H9 (cell line): ENCODE measurements at regions not wholly inside any gene's neighbourhood (a gene's known extent, or its start where the extent isn't known, plus 50 kb on each side); places are given as distances from the start of the nearest gene placed in this dataset.

Experiments
- DNase-seq: peaks from one replicate; pipeline ENCODE4 v3.0.0-alpha.2; 2017
- H2AFZ ChIP-seq: one replicate; pipeline ENCODE4 v1.6.1; 2013; ENCODE audit warnings: mild to moderate bottlenecking, low read length, control low read depth, moderate library complexity
- H2AK5ac ChIP-seq: 2 replicates; pipeline ENCODE4 v1.6.1; 2013; ENCODE audit warnings: low read length, control low read depth, mixed read lengths; ENCODE audit not compliant: insufficient read length
- H2BK120ac ChIP-seq: one replicate; pipeline ENCODE4 v1.6.1; 2013; ENCODE audit warnings: low read depth, mild to moderate bottlenecking, low read length, control low read depth, inconsistent platforms; ENCODE audit not compliant: poor library complexity, severe bottlenecking
- H2BK12ac ChIP-seq: 2 replicates; pipeline ENCODE4 v1.6.1; 2013; ENCODE audit warnings: low read length, control low read depth, mixed read lengths, low read depth; ENCODE audit not compliant: insufficient read length
- H2BK15ac ChIP-seq: 2 replicates; pipeline ENCODE4 v1.6.1; 2013; ENCODE audit warnings: low read depth, low read length, control low read depth
- H2BK20ac ChIP-seq: one replicate; pipeline ENCODE4 v1.6.1; 2013; ENCODE audit warnings: low read depth, mild to moderate bottlenecking, low read length, control low read depth, inconsistent platforms; ENCODE audit not compliant: poor library complexity, severe bottlenecking
- H2BK5ac ChIP-seq: 2 replicates; pipeline ENCODE4 v1.6.1; 2013; ENCODE audit warnings: low read length, control low read depth, mixed read lengths; ENCODE audit not compliant: insufficient read length
- H3K14ac ChIP-seq: 2 replicates; pipeline ENCODE4 v1.6.1; 2013; ENCODE audit warnings: low read length, control low read depth; ENCODE audit not compliant: insufficient read depth
- H3K18ac ChIP-seq: 2 replicates; pipeline ENCODE4 v1.6.1; 2013; ENCODE audit warnings: low read depth, mild to moderate bottlenecking, mixed read lengths, low read length, control low read depth; ENCODE audit not compliant: insufficient read length
- H3K23ac ChIP-seq: 2 replicates; pipeline ENCODE4 v1.6.1; 2013; ENCODE audit warnings: low read length, control low read depth, mixed read lengths, low read depth; ENCODE audit not compliant: insufficient read length
- H3K23me2 ChIP-seq: 2 replicates; pipeline ENCODE4 v1.6.1; 2013; ENCODE audit warnings: low read depth, mild to moderate bottlenecking, mixed read lengths, low read length, control low read depth; ENCODE audit not compliant: insufficient read length, poor library complexity, severe bottlenecking
- H3K27ac ChIP-seq: 2 replicates; pipeline ENCODE4 v1.5.1; 2013; ENCODE audit warnings: low read length, control low read depth, mixed read lengths, low read depth; ENCODE audit not compliant: insufficient read length
- H3K27me3 ChIP-seq: 2 replicates; pipeline ENCODE4 v1.6.1; 2013; ENCODE audit warnings: low read length, control low read depth, inconsistent platforms; ENCODE audit not compliant: insufficient read depth
- H3K4ac ChIP-seq: 2 replicates; pipeline ENCODE4 v1.6.1; 2013; ENCODE audit warnings: low read depth, mild to moderate bottlenecking, control low read depth, inconsistent platforms, low read length, moderate library complexity
- H3K4me1 ChIP-seq: 2 replicates; pipeline ENCODE4 v1.6.1; 2013; ENCODE audit warnings: low read length, control low read depth, inconsistent platforms; ENCODE audit not compliant: insufficient read depth
- H3K4me2 ChIP-seq: 2 replicates; pipeline ENCODE4 v1.6.1; 2013; ENCODE audit warnings: low read length, control low read depth, mixed read lengths; ENCODE audit not compliant: insufficient read length, insufficient read depth
- H3K56ac ChIP-seq: 2 replicates; pipeline ENCODE4 v1.6.1; 2013; ENCODE audit warnings: low read depth, mild to moderate bottlenecking, mixed read lengths, low read length, control low read depth; ENCODE audit not compliant: insufficient read length
- H3K79me1 ChIP-seq: 2 replicates; pipeline ENCODE4 v1.6.1; 2013; ENCODE audit warnings: low read depth, mild to moderate bottlenecking, moderate library complexity, low read length, control low read depth, inconsistent platforms; ENCODE audit not compliant: insufficient read depth, poor library complexity, severe bottlenecking
- H3K79me2 ChIP-seq: 2 replicates; pipeline ENCODE4 v1.6.1; 2013; ENCODE audit warnings: low read length, control low read depth, inconsistent platforms; ENCODE audit not compliant: insufficient read depth
- H3K9ac ChIP-seq: 2 replicates; pipeline ENCODE4 v1.6.1; 2013; ENCODE audit warnings: low read length, control low read depth, mixed read lengths; ENCODE audit not compliant: insufficient read length; ENCODE audit errors: extremely low read depth
- H3K9me3 ChIP-seq: one replicate; pipeline ENCODE4 v1.6.1; 2013; ENCODE audit warnings: low read depth, low read length, inconsistent platforms; ENCODE audit not compliant: control insufficient read depth
- H3T11ph ChIP-seq: one replicate; pipeline ENCODE4 v1.6.1; 2013; ENCODE audit warnings: mild to moderate bottlenecking, low read length, control low read depth, inconsistent platforms
- H4K20me1 ChIP-seq: one replicate; pipeline ENCODE4 v1.6.1; 2013; ENCODE audit not compliant: control insufficient read depth, insufficient read length, insufficient read depth
- H4K5ac ChIP-seq: 2 replicates; pipeline ENCODE4 v1.6.1; 2013; ENCODE audit warnings: low read depth, mild to moderate bottlenecking, mixed read lengths, low read length, control low read depth; ENCODE audit not compliant: insufficient read length
- H4K8ac ChIP-seq: replicated peaks from 2 replicates; pipeline ENCODE4 v1.6.1; 2013; ENCODE audit warnings: low read length, control low read depth, mixed read lengths, low read depth; ENCODE audit not compliant: insufficient read length
- H4K91ac ChIP-seq: 2 replicates; pipeline ENCODE4 v1.6.1; 2013; ENCODE audit warnings: low read depth, mild to moderate bottlenecking, moderate library complexity, mixed read lengths, low read length, control low read depth; ENCODE audit not compliant: insufficient read length
- H3K27ac Mint-ChIP-seq, 3 experiments: 2 replicates in 2 of 3; 3 replicates in 1 of 3; pipeline ENCODE4 v1.8.0; 2020 to 2021; ENCODE audit warnings: mixed read lengths in 3 of 3, mild to moderate bottlenecking in 1 of 3, moderate library complexity in 1 of 3
- H3K27me3 Mint-ChIP-seq: 2 replicates; pipeline ENCODE4 v1.8.0; 2021; ENCODE audit warnings: low read depth, mild to moderate bottlenecking, moderate library complexity, mixed read lengths
- H3K36me3 Mint-ChIP-seq, 3 experiments: 2 replicates in 2 of 3; 3 replicates in 1 of 3; pipeline ENCODE4 v1.8.0; 2020 to 2021; ENCODE audit warnings: low read depth in 3 of 3, mixed read lengths in 3 of 3; ENCODE audit not compliant: insufficient read depth in 1 of 3
- H3K4me1 Mint-ChIP-seq, 2 experiments: 2 replicates each; pipeline ENCODE4 v1.8.0; 2020; ENCODE audit warnings: mixed read lengths in 2 of 2
- H3K4me3 Mint-ChIP-seq, 2 experiments: 2 replicates in 1 of 2; 3 replicates in 1 of 2; pipeline ENCODE4 v1.8.0; 2020 to 2021; ENCODE audit warnings: mild to moderate bottlenecking in 2 of 2, mixed read lengths in 2 of 2, moderate library complexity in 1 of 2
- H3K9me3 Mint-ChIP-seq, 2 experiments: 2 replicates in 1 of 2; 3 replicates in 1 of 2; pipeline ENCODE4 v1.8.0; 2020; ENCODE audit warnings: mild to moderate bottlenecking in 2 of 2, mixed read lengths in 2 of 2, moderate library complexity in 1 of 2
- CTCF ChIP-seq: fragments of 200-600 bp; sonication (generic); conservative IDR thresholded peaks from 3 replicates; pipeline ENCODE4 v1.8.0; 2021; ENCODE audit warnings: antibody characterized with exemption, mild to moderate bottlenecking
- WGBS: extraction: QIAGEN DNeasy Blood & Tissue Kit; methylation state at CpG from one replicate; pipeline ENCODE4 v1.1.7; 2013; ENCODE audit warnings: missing lambda C conversion rate, low lambda C conversion rate, mixed read lengths; ENCODE audit not compliant: insufficient read length; ENCODE audit errors: extremely low coverage; 5-methylcytosine and 5-hydroxymethylcytosine counted together

GRCh38 chr14:101183376-101184103, 280.0 kb upstream of the RTL1 start:
- H3K14ac ChIP-seq, result no peak overlapping the region
- DNase-seq, result peak; percentile 85
- no peaks in the 10 kb centered on the region; the same call in 1 of the 2 replicates for H3K27me3 Mint-ChIP-seq
- H3K9me3 ChIP-seq, result no peaks in the 10 kb centered on the region
- no peaks in the 10 kb centered on the region for H3K4me1 ChIP-seq
- H4K5ac ChIP-seq, result no peak overlapping the region
- no peak overlapping the region for H2BK12ac ChIP-seq
- H2AFZ ChIP-seq, result no peak overlapping the region
- H2BK5ac ChIP-seq, result no peak overlapping the region
- no peak overlapping the region for H3K4ac ChIP-seq
- no peaks in the 10 kb centered on the region for H3K79me2 ChIP-seq
- H3K79me1 ChIP-seq, result no peaks in the 10 kb centered on the region
- WGBS, result no CpG with 5 or more reads among the region's 23 CpGs
- H3K18ac ChIP-seq, result no peak overlapping the region
- H3K4me1 Mint-ChIP-seq, result peaks cover 7 to 20% of the 10 kb centered on the region in 2 experiments
- no peak overlapping the region for H2BK15ac ChIP-seq
- H3K4me3 Mint-ChIP-seq, result no peak overlapping the region
- no peaks in the 10 kb centered on the region for H3K23me2 ChIP-seq
- H3K27me3 ChIP-seq, result no peaks in the 10 kb centered on the region
- H3K56ac ChIP-seq, result no peak overlapping the region
- H3K36me3 Mint-ChIP-seq, result peaks cover 0 to 10% (median 0%) of the 10 kb centered on the region in 3 experiments; a peak in 2 of 7 replicates
- no peak overlapping the region for H2BK20ac ChIP-seq
- H3K27ac ChIP-seq, result no peak overlapping the region
- peak; percentile 84 for TF ChIP-seq CTCF
- H3K4me2 ChIP-seq, result no peak overlapping the region
- no peak overlapping the region for H4K91ac ChIP-seq
- H3T11ph ChIP-seq, result no peak overlapping the region
- no peak overlapping the region for H2BK120ac ChIP-seq
- no peaks in the 10 kb centered on the region for H4K20me1 ChIP-seq
- H2AK5ac ChIP-seq, result no peak overlapping the region
- no peak overlapping the region for H4K8ac ChIP-seq
- peaks cover 9 to 10% of the 10 kb centered on the region in 2 experiments; a peak in 4 of 5 replicates for H3K9me3 Mint-ChIP-seq
- H3K9ac ChIP-seq, result no peak overlapping the region
- H3K23ac ChIP-seq, result no peak overlapping the region
- H3K27ac Mint-ChIP-seq, result no peak overlapping the region
